ENCODE measurements at regions not wholly inside any gene's neighbourhood (a gene's known extent, or its start where the extent isn't known, plus 50 kb on each side); places are given as distances from the start of the nearest gene placed in this dataset.

DNA sequence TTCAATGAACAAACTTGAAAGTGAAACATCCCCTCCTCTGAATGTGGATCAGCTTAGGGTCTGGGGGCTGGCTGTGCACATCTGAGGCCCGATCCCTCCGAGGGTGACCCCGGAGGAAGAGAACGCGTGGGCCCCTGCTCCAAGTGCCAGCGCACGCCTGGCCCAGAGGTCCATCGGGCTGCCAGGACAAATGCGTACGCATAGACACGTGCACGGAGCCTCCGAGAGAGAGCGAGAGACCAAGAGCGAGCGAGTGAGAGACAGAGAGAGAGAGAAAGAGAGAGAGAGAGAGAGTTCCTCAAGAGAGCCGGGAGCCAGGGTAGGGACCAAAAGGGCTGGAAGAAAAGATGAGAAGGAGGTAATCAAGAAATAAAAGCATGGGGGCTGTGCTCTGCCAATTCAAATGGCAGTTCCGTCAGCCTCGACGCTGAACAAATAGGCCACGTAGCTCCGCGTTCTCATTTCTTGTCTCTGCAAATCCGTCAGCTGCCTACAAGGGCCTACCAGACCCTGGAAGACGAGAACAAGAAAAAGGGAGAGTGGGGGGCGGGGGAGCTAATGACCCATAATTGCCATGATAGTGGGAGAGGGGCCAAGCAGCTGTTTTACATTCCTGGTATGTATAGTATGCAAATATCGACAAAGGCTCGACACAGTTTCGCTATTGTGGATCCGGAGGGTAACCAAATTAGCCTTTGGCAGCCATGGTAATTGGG lies 435.3 kb upstream of the ZFHX3 start:
- H2AFZ ChIP-seq (ENCODE audit: low read depth, low read length), result no peak overlapping the region
- no peak overlapping the region for H3K9ac ChIP-seq (ENCODE audit: low read length)

DNA sequence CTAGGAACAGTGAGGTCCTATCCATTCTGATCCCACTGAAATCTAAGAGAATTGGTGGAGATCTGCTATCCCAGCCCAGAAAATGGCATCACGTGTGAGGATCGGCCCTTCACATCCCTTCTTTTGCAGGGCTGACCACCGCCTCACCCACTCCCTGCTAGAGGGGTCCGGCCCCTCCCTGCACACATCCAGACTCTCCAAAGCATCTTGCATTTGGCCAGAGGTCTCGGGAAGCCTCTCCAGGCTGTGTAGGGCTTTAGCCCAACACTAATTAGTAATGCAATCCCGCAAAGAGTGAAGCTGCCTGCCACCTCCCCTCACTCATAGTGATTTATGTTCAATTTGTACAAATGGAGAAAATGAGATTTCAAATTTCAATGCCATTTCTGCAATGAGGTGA lies 434.4 kb upstream of the ZFHX3 start:
- TF ChIP-seq, protein P1, sequence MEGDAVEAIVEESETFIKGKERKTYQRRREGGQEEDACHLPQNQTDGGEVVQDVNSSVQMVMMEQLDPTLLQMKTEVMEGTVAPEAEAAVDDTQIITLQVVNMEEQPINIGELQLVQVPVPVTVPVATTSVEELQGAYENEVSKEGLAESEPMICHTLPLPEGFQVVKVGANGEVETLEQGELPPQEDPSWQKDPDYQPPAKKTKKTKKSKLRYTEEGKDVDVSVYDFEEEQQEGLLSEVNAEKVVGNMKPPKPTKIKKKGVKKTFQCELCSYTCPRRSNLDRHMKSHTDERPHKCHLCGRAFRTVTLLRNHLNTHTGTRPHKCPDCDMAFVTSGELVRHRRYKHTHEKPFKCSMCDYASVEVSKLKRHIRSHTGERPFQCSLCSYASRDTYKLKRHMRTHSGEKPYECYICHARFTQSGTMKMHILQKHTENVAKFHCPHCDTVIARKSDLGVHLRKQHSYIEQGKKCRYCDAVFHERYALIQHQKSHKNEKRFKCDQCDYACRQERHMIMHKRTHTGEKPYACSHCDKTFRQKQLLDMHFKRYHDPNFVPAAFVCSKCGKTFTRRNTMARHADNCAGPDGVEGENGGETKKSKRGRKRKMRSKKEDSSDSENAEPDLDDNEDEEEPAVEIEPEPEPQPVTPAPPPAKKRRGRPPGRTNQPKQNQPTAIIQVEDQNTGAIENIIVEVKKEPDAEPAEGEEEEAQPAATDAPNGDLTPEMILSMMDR (IDR thresholded peaks at IDR 0.05; ENCODE audit: low read depth, low read length), result no peak
- no peak for TF ChIP-seq EZH2phosphoT487 (IDR thresholded peaks at IDR 0.05; ENCODE audit: low read depth)
- no peak overlapping the region for H3K4me3 ChIP-seq (ENCODE audit: low read length)

More for the DNA sequence above, 435.3 kb upstream of the ZFHX3 start:
- Histone ChIP-seq H3K36me3 (replicated peaks; ENCODE audit: low read depth, low read length) (no peaks in the 10 kb centered on the region), H3K4me1 (ENCODE audit: low read length) (no peaks in the 10 kb centered on the region), H3K4me2 (ENCODE audit: low read length) (no peak overlapping the region), H3K4me3 (ENCODE audit: low read length) (no peak overlapping the region), H3K79me2 (ENCODE audit: low read length) (no peaks in the 10 kb centered on the region), H3K27ac (ENCODE audit: low read length) (no peak overlapping the region), H3K9me3 (ENCODE audit: insufficient read depth, low read length) (no peaks in the 10 kb centered on the region), H4K20me1 (ENCODE audit: insufficient read depth, low read length) (no peaks in the 10 kb centered on the region), H3K27me3 (ENCODE audit: low read depth, low read length) (peaks cover 11% of the 10 kb centered on the region)
- TF ChIP-seq, protein P1 (IDR thresholded peaks at IDR 0.05; ENCODE audit: low read depth, low read length), result no peak
- no peak for TF ChIP-seq EZH2phosphoT487 (IDR thresholded peaks at IDR 0.05; ENCODE audit: low read depth)

DNA sequence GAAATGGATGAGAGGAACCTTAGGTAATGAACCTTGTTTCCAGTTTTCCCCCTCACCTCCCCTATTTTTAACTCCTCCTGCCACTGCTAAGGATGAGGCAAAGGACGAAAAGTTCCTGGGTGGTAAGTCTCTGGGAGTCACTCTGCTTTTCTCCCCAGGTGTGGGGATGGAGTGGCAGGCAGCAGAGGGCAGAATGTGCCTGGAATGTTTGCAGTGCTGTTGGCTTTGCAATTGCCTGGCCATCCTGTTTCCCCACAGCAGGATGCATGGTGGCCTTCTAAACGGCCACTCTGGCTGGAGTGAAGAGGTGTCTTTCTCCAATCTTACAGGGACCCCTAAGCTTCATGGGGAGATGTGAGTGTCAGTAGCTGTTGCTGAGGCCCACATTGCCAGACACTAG lies 432.5 kb upstream of the ZFHX3 start:
- Histone ChIP-seq H3K4me3 (ENCODE audit: low read length) (no peak overlapping the region), H3K36me3 (replicated peaks; ENCODE audit: low read depth, low read length) (no peaks in the 10 kb centered on the region), H3K27ac (ENCODE audit: low read length) (no peak overlapping the region), H3K79me2 (ENCODE audit: low read length) (no peaks in the 10 kb centered on the region), H4K20me1 (ENCODE audit: insufficient read depth, low read length) (no peaks in the 10 kb centered on the region), H3K4me2 (ENCODE audit: low read length) (no peak overlapping the region), H2AFZ (ENCODE audit: low read depth, low read length) (no peak overlapping the region), H3K9ac (ENCODE audit: low read length) (no peak overlapping the region), H3K9me3 (ENCODE audit: insufficient read depth, low read length) (no peaks in the 10 kb centered on the region), H3K27me3 (ENCODE audit: low read depth, low read length) (peaks cover 4% of the 10 kb centered on the region; the same call in 1 of the 2 replicates), H3K4me1 (ENCODE audit: low read length) (no peaks in the 10 kb centered on the region)
- TF ChIP-seq EZH2phosphoT487 (IDR thresholded peaks at IDR 0.05; ENCODE audit: low read depth), result no peak
- TF ChIP-seq, protein P1 (IDR thresholded peaks at IDR 0.05; ENCODE audit: low read depth, low read length), result no peak

More for the DNA sequence above, 434.4 kb upstream of the ZFHX3 start:
- H3K27ac ChIP-seq (ENCODE audit: low read length), result no peak overlapping the region
- H3K36me3 ChIP-seq (replicated peaks; ENCODE audit: low read depth, low read length), result no peaks in the 10 kb centered on the region
- no peaks in the 10 kb centered on the region for H4K20me1 ChIP-seq (ENCODE audit: insufficient read depth, low read length)
- H3K4me1 ChIP-seq (ENCODE audit: low read length), result no peaks in the 10 kb centered on the region
- H3K9ac ChIP-seq (ENCODE audit: low read length), result no peak overlapping the region
- peaks cover 4% of the 10 kb centered on the region; the same call in 1 of the 2 replicates for H3K27me3 ChIP-seq (ENCODE audit: low read depth, low read length)
- H3K4me2 ChIP-seq (ENCODE audit: low read length), result no peak overlapping the region
- H3K79me2 ChIP-seq (ENCODE audit: low read length), result no peaks in the 10 kb centered on the region
- H2AFZ ChIP-seq (ENCODE audit: low read depth, low read length), result no peak overlapping the region
- no peaks in the 10 kb centered on the region for H3K9me3 ChIP-seq (ENCODE audit: insufficient read depth, low read length)

DNA sequence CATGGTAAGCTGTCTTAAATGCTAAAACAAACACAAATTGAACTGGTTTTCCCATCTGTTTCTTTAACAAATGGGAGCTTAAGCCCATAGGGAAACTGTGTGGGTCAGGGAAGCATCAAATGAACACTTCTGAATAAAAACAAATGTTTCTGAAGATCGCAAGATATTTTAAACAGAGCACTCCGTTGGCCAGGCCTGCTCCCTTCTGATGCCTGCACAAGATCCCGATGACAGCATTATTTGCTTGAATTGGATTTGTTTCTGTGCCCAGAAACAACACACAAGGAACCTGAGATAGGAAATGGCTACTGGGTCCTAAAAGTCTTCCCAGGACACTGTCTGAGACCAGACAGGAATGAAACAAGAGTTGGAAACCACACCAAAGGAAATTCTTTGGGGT lies 425.8 kb upstream of the ZFHX3 start:
- Histone ChIP-seq H3K27ac (ENCODE audit: low read length) (no peak overlapping the region), H3K9ac (ENCODE audit: low read length) (no peak overlapping the region), H3K4me2 (ENCODE audit: low read length) (no peak overlapping the region), H3K9me3 (ENCODE audit: insufficient read depth, low read length) (no peaks in the 10 kb centered on the region), H2AFZ (ENCODE audit: low read depth, low read length) (no peak overlapping the region), H4K20me1 (ENCODE audit: insufficient read depth, low read length) (no peaks in the 10 kb centered on the region), H3K27me3 (ENCODE audit: low read depth, low read length) (peaks cover 12% of the 10 kb centered on the region; the same call in 1 of the 2 replicates), H3K79me2 (ENCODE audit: low read length) (no peaks in the 10 kb centered on the region), H3K4me3 (ENCODE audit: low read length) (no peak overlapping the region), H3K4me1 (ENCODE audit: low read length) (no peaks in the 10 kb centered on the region), H3K36me3 (replicated peaks; ENCODE audit: low read depth, low read length) (no peaks in the 10 kb centered on the region)
- TF ChIP-seq EZH2phosphoT487 (IDR thresholded peaks at IDR 0.05; ENCODE audit: low read depth), result no peak
- TF ChIP-seq, protein P1 (IDR thresholded peaks at IDR 0.05; ENCODE audit: low read depth, low read length), result no peak
